ENCODE measurements at regions not wholly inside any gene's neighbourhood (a gene's known extent, or its start where the extent isn't known, plus 50 kb on each side); places are given as distances from the start of the nearest gene placed in this dataset.

DNA sequence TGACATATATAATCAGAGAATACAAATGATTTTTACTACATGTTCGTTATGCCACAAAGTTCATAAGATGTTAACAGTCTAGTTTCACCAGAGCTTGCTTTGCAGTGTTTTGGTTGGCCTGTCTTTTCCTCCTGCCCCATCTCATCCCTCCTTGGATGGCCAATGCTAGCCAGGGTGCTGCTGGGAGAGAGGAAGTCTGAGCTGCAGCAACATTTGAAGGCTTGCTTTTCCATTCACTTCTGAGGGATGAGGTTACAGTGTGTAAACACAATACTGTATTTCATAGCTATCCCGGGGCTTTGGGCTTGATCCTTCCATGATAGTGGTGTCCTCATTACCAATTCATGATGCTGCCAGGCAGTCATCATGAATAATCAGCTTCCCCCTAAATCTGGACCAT lies 170.5 kb downstream of the RAB11FIP2 start:
- DNase-seq (ENCODE audit: low read depth, low spot score), result no peak
- TF ChIP-seq, protein P1, sequence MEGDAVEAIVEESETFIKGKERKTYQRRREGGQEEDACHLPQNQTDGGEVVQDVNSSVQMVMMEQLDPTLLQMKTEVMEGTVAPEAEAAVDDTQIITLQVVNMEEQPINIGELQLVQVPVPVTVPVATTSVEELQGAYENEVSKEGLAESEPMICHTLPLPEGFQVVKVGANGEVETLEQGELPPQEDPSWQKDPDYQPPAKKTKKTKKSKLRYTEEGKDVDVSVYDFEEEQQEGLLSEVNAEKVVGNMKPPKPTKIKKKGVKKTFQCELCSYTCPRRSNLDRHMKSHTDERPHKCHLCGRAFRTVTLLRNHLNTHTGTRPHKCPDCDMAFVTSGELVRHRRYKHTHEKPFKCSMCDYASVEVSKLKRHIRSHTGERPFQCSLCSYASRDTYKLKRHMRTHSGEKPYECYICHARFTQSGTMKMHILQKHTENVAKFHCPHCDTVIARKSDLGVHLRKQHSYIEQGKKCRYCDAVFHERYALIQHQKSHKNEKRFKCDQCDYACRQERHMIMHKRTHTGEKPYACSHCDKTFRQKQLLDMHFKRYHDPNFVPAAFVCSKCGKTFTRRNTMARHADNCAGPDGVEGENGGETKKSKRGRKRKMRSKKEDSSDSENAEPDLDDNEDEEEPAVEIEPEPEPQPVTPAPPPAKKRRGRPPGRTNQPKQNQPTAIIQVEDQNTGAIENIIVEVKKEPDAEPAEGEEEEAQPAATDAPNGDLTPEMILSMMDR (IDR thresholded peaks at IDR 0.05; ENCODE audit: low read depth, low read length), result no peak
- Histone ChIP-seq H3K27me3 (ENCODE audit: control insufficient read depth, insufficient read depth, low read length) (no peaks in the 10 kb centered on the region), H3K27ac (ENCODE audit: low read depth, low read length) (no peak overlapping the region), H3K9me3 (ENCODE audit: control insufficient read depth, insufficient read depth, low read length) (no peaks in the 10 kb centered on the region; the same call in 1 of the 2 replicates), H3K4me3 (ENCODE audit: low read depth, low read length) (no peak overlapping the region)
- POLR2A ChIA-PET, result no interaction called here
- CTCF ChIA-PET, result no interaction called here

DNA sequence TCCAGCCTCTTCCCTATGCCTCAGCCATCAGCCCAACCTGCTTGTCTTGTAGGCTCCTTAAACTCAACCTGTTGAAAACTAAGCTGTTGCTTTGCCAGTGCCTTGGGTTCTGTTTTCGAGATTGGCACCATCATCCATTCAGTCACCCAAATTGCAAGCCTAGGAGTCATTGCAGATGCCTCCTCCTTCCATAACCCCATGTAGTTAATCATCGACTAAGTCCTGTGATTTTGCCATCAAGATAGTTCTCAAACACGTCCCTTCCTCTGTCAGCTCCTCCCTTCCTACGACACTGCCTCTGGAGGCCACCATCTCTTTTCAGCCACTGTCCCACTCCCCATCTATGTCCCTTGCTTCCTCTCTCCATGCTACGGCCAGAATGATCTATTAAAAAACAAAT lies 168.1 kb downstream of the RAB11FIP2 start:
- CTCF ChIA-PET, result no interaction called here
- H3K4me3 ChIP-seq (ENCODE audit: low read depth, low read length), result no peak overlapping the region
- H3K27me3 ChIP-seq (ENCODE audit: control insufficient read depth, insufficient read depth, low read length), result no peaks in the 10 kb centered on the region
- DNase-seq (ENCODE audit: low read depth, low spot score), result no peak
- TF ChIP-seq, protein P1 (IDR thresholded peaks at IDR 0.05; ENCODE audit: low read depth, low read length), result no peak
- H3K27ac ChIP-seq (ENCODE audit: low read depth, low read length), result no peak overlapping the region
- H3K9me3 ChIP-seq (ENCODE audit: control insufficient read depth, insufficient read depth, low read length), result no peaks in the 10 kb centered on the region; the same call in 1 of the 2 replicates
- POLR2A ChIA-PET, result no interaction called here

DNA sequence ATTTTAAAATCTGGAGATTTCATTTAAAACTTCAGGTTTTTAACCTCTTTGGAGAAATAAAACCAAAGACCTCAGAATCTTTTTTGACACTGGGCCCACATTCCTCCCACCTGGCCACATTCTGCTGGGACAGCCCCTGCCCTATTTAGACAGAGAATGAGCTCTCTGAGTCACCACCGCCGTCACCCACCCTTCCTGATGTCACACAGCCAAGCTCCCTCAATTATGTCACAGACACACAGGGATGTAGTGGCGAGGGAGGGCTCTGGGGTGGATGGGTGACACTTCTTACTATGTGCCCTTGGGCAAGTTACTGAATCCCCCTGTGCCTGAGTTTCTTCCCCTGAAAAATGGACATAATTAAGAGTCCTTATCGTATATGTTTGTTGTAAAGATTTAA lies 162.6 kb downstream of the RAB11FIP2 start:
- ChIA-PET CTCF (interaction anchor here (0.8 kb wide), 1 partner anchor 357 kb away, joined by 3 read pairs; no protein-coding TSS in a partner anchor), POLR2A (no interaction called here)
- Histone ChIP-seq H3K27me3 (ENCODE audit: control insufficient read depth, insufficient read depth, low read length) (no peaks in the 10 kb centered on the region), H3K9me3 (ENCODE audit: control insufficient read depth, insufficient read depth, low read length) (no peaks in the 10 kb centered on the region), H3K4me3 (ENCODE audit: low read depth, low read length) (no peak overlapping the region), H3K27ac (ENCODE audit: low read depth, low read length) (peak overlapping the region; percentile 11)
- TF ChIP-seq, protein P1 (IDR thresholded peaks at IDR 0.05; ENCODE audit: low read depth, low read length), result no peak
- DNase-seq (ENCODE audit: low read depth, low spot score), result no peak

DNA sequence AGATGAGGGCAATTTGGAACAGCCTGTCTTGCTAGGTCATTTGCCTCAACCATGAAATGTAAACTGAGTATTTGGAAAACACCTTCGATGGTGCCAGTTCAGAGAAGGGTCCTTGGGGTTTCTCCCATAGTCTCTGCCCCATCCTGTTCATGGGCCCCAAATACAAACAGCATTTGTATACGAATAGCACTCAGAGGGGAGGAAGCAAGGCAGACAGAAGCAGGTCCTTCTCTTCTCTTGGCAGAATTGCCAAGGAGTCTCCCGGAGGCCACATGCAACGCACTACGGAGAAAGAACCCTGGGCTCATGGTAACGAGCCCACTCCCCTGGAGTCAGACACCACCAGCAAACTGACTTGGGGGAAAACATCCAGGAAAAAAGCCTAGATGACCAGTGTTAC lies 162.1 kb downstream of the RAB11FIP2 start:
- CTCF ChIA-PET, result interaction anchor here (0.8 kb wide), 1 partner anchor 356 kb away, joined by 3 read pairs; no protein-coding TSS in a partner anchor
- Histone ChIP-seq H3K4me3 (ENCODE audit: low read depth, low read length) (no peak overlapping the region), H3K27ac (ENCODE audit: low read depth, low read length) (no peak overlapping the region), H3K9me3 (ENCODE audit: control insufficient read depth, insufficient read depth, low read length) (no peaks in the 10 kb centered on the region), H3K27me3 (ENCODE audit: control insufficient read depth, insufficient read depth, low read length) (no peaks in the 10 kb centered on the region)
- TF ChIP-seq, protein P1 (IDR thresholded peaks at IDR 0.05; ENCODE audit: low read depth, low read length), result no peak
- DNase-seq (ENCODE audit: low read depth, low spot score), result no peak
- POLR2A ChIA-PET, result no interaction called here

DNA sequence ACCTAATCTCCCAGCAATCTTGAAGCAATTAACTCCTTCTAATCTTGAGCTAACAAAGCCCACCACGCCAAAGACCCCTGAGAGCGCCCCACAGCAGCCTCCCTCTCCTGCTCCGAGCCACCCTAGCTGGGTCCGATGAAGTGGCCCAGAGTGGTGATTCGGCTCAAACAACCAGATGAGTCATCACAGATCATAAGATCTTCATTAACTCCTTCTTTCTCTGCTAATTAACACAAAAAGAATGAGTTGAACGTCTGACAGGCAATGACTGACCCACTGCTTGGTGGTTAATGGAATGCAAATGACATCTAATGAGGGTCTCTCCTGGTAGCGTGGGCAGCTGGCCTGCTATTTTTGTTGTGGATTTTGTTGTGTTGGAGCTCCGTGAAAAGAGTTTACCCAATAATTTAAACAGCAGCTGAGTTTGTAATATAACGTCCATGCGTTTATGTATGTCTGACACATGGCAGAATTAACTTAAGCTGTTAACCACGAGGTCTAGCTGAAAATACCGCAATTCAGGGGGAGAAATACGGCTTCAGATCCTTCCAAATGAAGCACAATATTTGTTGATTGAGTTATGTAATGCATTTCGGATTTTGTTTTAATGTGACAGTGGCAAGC lies 161.4 kb downstream of the RAB11FIP2 start:
- no peak overlapping the region for H3K4me3 ChIP-seq (ENCODE audit: low read depth, low read length)
- H3K9me3 ChIP-seq (ENCODE audit: control insufficient read depth, insufficient read depth, low read length), result no peaks in the 10 kb centered on the region
- TF ChIP-seq, protein P1 (IDR thresholded peaks at IDR 0.05; ENCODE audit: low read depth, low read length), result no peak
- no peak overlapping the region for H3K27ac ChIP-seq (ENCODE audit: low read depth, low read length)
- ChIA-PET CTCF (no interaction called here), POLR2A (no interaction called here)
- DNase-seq (ENCODE audit: low read depth, low spot score), result no peak
- H3K27me3 ChIP-seq (ENCODE audit: control insufficient read depth, insufficient read depth, low read length), result no peaks in the 10 kb centered on the region

Data from AG04450 (cell line).